ENCODE measurements at regions not wholly inside any gene's neighbourhood (a gene's known extent, or its start where the extent isn't known, plus 50 kb on each side); places are given as distances from the start of the nearest gene placed in this dataset.
"Not testable (repeated sequence)": the region's sequence is repeated elsewhere in the genome, so short reads cannot be mapped to it uniquely, and the experiment has no call there.

DNA sequence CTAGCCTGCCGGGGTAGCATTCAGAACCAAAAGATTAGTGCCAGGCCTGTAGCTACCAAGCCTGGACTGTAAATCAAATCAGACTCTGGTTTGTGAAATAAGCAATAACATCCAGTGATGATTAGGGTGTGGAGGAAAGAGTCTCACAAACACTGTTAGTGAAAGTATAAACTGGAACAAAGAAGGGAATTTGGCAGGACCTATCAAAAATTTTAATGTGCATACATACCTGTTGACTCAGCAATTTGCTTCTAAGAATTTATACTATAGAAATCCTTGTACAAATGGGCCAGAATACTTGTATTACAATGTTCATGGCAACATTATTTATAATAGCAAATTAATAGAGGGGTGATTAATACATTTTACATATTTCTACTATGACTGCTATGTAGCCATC, 109.8 kb upstream of the WARS2 start:
- H3K36me3 ChIP-seq: no peaks in the 10 kb centered on the region
- TF ChIP-seq POLR2AphosphoS5 (IDR thresholded peaks at IDR 0.05) (no peak), POLR2A (IDR thresholded peaks at IDR 0.05) (no peak), EP300 (IDR thresholded peaks at IDR 0.05) (no peak)
- TF ChIP-seq, protein P1, sequence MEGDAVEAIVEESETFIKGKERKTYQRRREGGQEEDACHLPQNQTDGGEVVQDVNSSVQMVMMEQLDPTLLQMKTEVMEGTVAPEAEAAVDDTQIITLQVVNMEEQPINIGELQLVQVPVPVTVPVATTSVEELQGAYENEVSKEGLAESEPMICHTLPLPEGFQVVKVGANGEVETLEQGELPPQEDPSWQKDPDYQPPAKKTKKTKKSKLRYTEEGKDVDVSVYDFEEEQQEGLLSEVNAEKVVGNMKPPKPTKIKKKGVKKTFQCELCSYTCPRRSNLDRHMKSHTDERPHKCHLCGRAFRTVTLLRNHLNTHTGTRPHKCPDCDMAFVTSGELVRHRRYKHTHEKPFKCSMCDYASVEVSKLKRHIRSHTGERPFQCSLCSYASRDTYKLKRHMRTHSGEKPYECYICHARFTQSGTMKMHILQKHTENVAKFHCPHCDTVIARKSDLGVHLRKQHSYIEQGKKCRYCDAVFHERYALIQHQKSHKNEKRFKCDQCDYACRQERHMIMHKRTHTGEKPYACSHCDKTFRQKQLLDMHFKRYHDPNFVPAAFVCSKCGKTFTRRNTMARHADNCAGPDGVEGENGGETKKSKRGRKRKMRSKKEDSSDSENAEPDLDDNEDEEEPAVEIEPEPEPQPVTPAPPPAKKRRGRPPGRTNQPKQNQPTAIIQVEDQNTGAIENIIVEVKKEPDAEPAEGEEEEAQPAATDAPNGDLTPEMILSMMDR (IDR thresholded peaks at IDR 0.05): no peak
- H3K27me3 ChIP-seq: no peaks in the 10 kb centered on the region
- H3K9me3 ChIP-seq: no peaks in the 10 kb centered on the region
- H3K4me3 ChIP-seq: no peak overlapping the region
- 67 to 100% methylated on average over 1 of the region's 1 CpG for WGBS, 2 donors (ENCODE audit: low coverage in 1 of 2)
- no peaks in the 10 kb centered on the region for H3K4me1 ChIP-seq
- H3K27ac ChIP-seq: no peak overlapping the region
- ATAC-seq: no peak

DNA sequence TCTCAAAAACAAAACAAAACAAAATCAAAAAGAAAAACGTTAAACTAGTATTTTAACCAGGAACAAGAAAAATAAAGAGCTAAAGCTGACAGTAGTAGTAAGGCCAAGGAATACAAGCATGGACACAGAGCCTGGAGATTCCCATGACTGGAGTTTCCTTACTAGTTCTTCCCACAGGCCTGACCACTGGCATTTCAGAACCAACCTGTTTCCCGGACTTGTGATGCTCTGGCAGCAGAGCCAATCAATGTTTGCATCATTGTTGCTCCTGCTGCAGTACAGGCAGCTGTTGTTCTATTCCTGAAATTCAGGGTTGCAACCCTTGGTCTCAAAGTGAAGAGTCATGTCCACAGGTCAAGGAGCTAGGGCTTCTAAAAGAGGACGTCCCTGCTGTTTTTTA, 111.3 kb upstream of the WARS2 start:
- Histone ChIP-seq H3K27me3 (no peaks in the 10 kb centered on the region), H3K4me1 (no peaks in the 10 kb centered on the region), H3K9me3 (no peaks in the 10 kb centered on the region), H3K36me3 (no peaks in the 10 kb centered on the region), H3K27ac (no peak overlapping the region), H3K4me3 (no peak overlapping the region)
- no peak for ATAC-seq
- 83 to 100% methylated on average over 2 to 3 of the region's 3 CpGs for WGBS, 2 donors (ENCODE audit: low coverage in 1 of 2)
- TF ChIP-seq POLR2AphosphoS5 (IDR thresholded peaks at IDR 0.05) (no peak), EP300 (IDR thresholded peaks at IDR 0.05) (no peak), POLR2A (IDR thresholded peaks at IDR 0.05) (no peak)
- TF ChIP-seq, protein P1 (IDR thresholded peaks at IDR 0.05): no peak

DNA sequence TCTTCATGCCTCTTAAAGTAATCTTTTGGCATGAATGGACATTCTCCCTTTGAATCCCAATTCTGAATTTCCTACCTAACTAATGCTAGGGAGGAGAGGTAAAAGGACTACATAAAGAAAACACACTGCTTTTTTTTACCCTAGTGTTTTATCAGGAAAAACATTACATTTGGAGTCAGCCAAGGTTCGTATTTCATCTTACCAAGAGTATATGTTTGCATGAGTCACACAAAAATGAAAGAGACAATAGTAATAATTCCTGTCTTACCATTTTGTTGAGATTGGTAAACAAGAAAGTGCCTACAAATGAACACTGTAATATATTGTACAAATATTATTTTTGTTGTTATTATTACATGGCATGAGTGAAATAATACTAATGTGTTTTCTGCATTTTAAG, 112.9 kb upstream of the WARS2 start:
- no peak for TF ChIP-seq EP300 (IDR thresholded peaks at IDR 0.05)
- no peak for TF ChIP-seq POLR2A (IDR thresholded peaks at IDR 0.05)
- no peak for TF ChIP-seq POLR2AphosphoS5 (IDR thresholded peaks at IDR 0.05)
- TF ChIP-seq, protein P1 (IDR thresholded peaks at IDR 0.05): no peak
- Histone ChIP-seq H3K36me3 (no peaks in the 10 kb centered on the region), H3K27me3 (no peaks in the 10 kb centered on the region), H3K9me3 (no peaks in the 10 kb centered on the region), H3K4me1 (no peaks in the 10 kb centered on the region), H3K4me3 (no peak overlapping the region), H3K27ac (no peak overlapping the region)
- no peak for ATAC-seq
- 53 to 82% methylated on average over 1 of the region's 1 CpG for WGBS, 2 donors (ENCODE audit: low coverage in 1 of 2)

DNA sequence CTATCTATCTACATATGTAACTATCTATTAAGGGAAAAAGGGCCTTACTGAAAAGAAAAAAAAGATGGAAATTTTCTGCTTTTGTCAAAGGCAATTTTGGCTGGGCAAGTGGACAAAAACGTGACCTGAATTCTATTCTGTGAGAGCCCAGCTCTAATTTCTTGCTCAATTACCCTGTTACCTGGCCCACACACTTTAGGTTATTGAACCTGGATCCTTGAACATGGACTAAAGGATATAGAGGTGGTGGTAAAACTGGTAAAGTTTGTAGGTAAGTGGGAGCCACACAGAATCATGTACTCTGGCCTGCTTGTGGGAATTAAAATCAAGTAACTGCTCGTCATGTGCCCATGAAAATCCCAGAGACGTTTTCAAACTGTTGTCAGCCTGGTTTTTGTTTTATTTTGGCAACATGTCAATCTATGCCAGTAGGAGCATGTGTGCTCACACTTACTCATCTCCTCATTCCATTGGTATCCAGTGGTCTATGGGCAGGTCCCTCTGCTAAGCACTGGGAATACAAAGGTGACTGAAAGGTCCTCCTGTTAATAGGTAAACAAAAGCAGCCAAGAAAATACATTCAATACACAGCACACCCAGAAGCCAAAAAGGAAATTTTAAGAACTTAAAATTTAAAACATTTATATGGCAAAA, 113.7 kb upstream of the WARS2 start:
- Histone ChIP-seq H3K27ac (no peak overlapping the region), H3K36me3 (no peaks in the 10 kb centered on the region), H3K27me3 (no peaks in the 10 kb centered on the region), H3K4me1 (no peaks in the 10 kb centered on the region), H3K9me3 (no peaks in the 10 kb centered on the region), H3K4me3 (no peak overlapping the region)
- 76 to 84% methylated on average over 3 of the region's 3 CpGs for WGBS, 2 donors (ENCODE audit: low coverage in 1 of 2)
- no peak for ATAC-seq
- TF ChIP-seq, protein P1 (IDR thresholded peaks at IDR 0.05): no peak
- TF ChIP-seq POLR2A (IDR thresholded peaks at IDR 0.05): no peak
- no peak for TF ChIP-seq POLR2AphosphoS5 (IDR thresholded peaks at IDR 0.05)
- no peak for TF ChIP-seq EP300 (IDR thresholded peaks at IDR 0.05)

DNA sequence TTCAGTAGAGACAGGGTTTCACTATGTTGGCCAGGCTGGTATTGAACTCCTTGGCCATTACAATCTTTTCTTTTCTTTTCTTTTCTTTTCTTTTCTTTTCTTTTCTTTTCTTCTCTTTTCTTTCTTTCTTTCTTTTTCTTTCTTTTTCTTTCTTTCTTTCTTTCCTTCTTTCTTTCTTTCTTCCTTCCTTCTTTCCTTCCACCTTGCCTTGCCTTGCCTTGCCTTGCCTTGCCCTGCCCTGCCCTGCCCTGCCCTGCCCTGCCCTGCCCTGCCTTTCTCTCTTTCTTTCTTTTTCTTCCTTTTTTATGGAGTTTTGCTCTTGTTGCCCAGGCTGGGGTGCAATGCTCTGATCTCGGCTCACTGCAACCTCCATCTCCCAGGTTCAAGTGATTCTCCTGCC, 112.5 kb upstream of the HAO2 start:
- not testable (repeated sequence) for H3K9me3 ChIP-seq, H3K4me1 ChIP-seq, H3K27ac ChIP-seq, H3K4me3 ChIP-seq, ATAC-seq, H3K27me3 ChIP-seq, H3K36me3 ChIP-seq
- 100% methylated on average over 1 of the region's 1 CpG for WGBS, 2 donors (ENCODE audit: low coverage in 1 of 2)

Data from gastroesophageal sphincter (tissue), 4 donors.